Thoracic aorta (tissue), 2 donors: ENCODE measurements at regions not wholly inside any gene's neighbourhood (a gene's known extent, or its start where the extent isn't known, plus 50 kb on each side); places are given as distances from the start of the nearest gene placed in this dataset.

Source experiments
- ATAC-seq: fragments of 150-250 bp; one replicate; pipeline ENCODE4 v1.8.0; 2017; ENCODE audit warnings: low read depth; ENCODE audit not compliant: insufficient number of reproducible peaks, low FRiP score
- DNase-seq: peaks from one replicate; pipeline ENCODE4 v3.0.0-alpha.2; 2020; ENCODE audit warnings: low spot score
- H3K27ac ChIP-seq, 2 donors: fragments of 200-600 bp; sonication (generic); 1 replicate in 1 of 2; 2 replicates in 1 of 2; pipeline ENCODE4 v1.5.1; 2016; ENCODE audit warnings: mild to moderate bottlenecking in 2 of 2, moderate library complexity in 2 of 2
- H3K27me3 ChIP-seq: fragments of 200-600 bp; sonication (generic); replicated peaks from 2 replicates; pipeline ENCODE4 v1.6.0; 2016; ENCODE audit warnings: mild to moderate bottlenecking; ENCODE audit not compliant: insufficient read depth
- H3K36me3 ChIP-seq: fragments of 200-600 bp; sonication (generic); one replicate; pipeline ENCODE4 v1.5.1; 2016
- H3K4me1 ChIP-seq, 2 donors: fragments of 200-600 bp; sonication (generic); 1 replicate in 1 of 2; 2 replicates in 1 of 2; pipeline versions ENCODE4 v1.5.1 to v1.6.0; 2016; ENCODE audit warnings: low read depth in 2 of 2, mild to moderate bottlenecking in 1 of 2; ENCODE audit not compliant: control insufficient read depth in 1 of 2
- H3K4me3 ChIP-seq: fragments of 200-600 bp; sonication (generic); 2 replicates; pipeline ENCODE4 v1.5.1; 2016; ENCODE audit warnings: mild to moderate bottlenecking
- H3K9me3 ChIP-seq: fragments of 200-600 bp; sonication (generic); 2 replicates; pipeline ENCODE4 v1.5.1; 2016
- TF ChIP-seq, protein P1 (sequence below): fragments of 200-600 bp; sonication (generic); IDR thresholded peaks from one replicate; pipeline ENCODE4 v1.5.1; 2019; ENCODE audit warnings: antibody characterized with exemption

- H3K4me1 ChIP-seq, result no peaks in the 10 kb centered on the region
- no peaks in the 10 kb centered on the region for H3K9me3 ChIP-seq
- DNase-seq (no peak), ATAC-seq (no peak)
- H3K27ac ChIP-seq, result no peak overlapping the region
- no peak overlapping the region for H3K4me3 ChIP-seq
- H3K36me3 ChIP-seq, result no peaks in the 10 kb centered on the region
- TF ChIP-seq, protein P1, sequence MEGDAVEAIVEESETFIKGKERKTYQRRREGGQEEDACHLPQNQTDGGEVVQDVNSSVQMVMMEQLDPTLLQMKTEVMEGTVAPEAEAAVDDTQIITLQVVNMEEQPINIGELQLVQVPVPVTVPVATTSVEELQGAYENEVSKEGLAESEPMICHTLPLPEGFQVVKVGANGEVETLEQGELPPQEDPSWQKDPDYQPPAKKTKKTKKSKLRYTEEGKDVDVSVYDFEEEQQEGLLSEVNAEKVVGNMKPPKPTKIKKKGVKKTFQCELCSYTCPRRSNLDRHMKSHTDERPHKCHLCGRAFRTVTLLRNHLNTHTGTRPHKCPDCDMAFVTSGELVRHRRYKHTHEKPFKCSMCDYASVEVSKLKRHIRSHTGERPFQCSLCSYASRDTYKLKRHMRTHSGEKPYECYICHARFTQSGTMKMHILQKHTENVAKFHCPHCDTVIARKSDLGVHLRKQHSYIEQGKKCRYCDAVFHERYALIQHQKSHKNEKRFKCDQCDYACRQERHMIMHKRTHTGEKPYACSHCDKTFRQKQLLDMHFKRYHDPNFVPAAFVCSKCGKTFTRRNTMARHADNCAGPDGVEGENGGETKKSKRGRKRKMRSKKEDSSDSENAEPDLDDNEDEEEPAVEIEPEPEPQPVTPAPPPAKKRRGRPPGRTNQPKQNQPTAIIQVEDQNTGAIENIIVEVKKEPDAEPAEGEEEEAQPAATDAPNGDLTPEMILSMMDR, result no peak
- H3K27me3 ChIP-seq, result no peaks in the 10 kb centered on the region
These were observed 80.1 kb upstream of the DMAC1 start for GRCh38 chr9:7879551-7880245.

- Histone ChIP-seq H3K4me1 (no peaks in the 10 kb centered on the region), H3K9me3 (no peaks in the 10 kb centered on the region), H3K27ac (no peak overlapping the region), H3K4me3 (no peak overlapping the region), H3K36me3 (no peaks in the 10 kb centered on the region), H3K27me3 (no peaks in the 10 kb centered on the region)
- TF ChIP-seq, protein P1, result no peak
- ATAC-seq (no peak), DNase-seq (no peak)
These were observed 72.6 kb upstream of the DMAC1 start for GRCh38 chr9:7871977-7872730.

DNA sequence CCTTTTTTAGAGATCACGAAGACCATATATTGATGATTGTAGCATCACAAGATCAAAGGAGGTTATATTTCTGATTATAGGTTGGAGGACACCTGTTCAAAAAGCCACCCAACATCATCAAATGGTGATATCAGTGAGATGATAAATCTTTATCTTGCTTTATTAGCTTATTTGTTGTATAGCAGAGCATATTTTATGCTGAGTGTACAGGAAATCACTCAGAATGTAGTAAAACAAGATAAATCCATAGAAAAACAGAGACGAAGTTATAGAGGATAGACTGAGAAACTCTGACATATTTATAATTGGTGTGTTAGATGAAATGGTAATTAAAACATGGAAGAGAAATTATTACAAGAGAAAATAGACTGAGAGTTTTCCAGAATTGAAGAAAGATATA is 69.8 kb upstream of the DMAC1 start:
- Histone ChIP-seq H3K9me3 (no peaks in the 10 kb centered on the region), H3K27ac (no peak overlapping the region), H3K4me1 (no peaks in the 10 kb centered on the region), H3K4me3 (no peak overlapping the region), H3K27me3 (no peaks in the 10 kb centered on the region), H3K36me3 (no peaks in the 10 kb centered on the region)
- DNase-seq, result no peak
- TF ChIP-seq, protein P1, result no peak
- no peak for ATAC-seq

GRCh38 chr9:7862170-7862569 is 62.6 kb upstream of the DMAC1 start:
- Histone ChIP-seq H3K4me1 (no peaks in the 10 kb centered on the region), H3K27ac (no peak overlapping the region), H3K9me3 (no peaks in the 10 kb centered on the region), H3K27me3 (no peaks in the 10 kb centered on the region), H3K4me3 (no peak overlapping the region), H3K36me3 (no peaks in the 10 kb centered on the region)
- no peak for ATAC-seq
- DNase-seq, result no peak
- TF ChIP-seq, protein P1, result no peak

DNA sequence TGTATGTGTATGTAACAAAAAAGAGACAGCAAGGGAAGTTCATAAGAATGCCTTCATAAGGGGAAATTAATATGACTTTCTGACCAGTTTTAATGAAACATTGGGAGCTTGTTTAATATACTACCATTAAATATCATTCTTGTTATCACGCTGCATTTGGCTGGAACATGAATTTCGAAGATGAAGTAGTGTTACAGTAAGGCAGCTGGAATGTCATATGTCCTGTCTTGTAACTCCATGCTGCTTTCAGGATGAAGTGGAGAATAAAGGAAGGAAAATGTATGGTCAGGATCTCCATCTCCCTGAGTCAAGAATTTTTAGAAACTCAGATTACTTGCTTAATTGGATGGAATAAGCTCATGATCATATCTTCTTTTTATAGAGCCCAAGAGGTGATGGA is 61.5 kb upstream of the DMAC1 start:
- DNase-seq (no peak), ATAC-seq (no peak)
- Histone ChIP-seq H3K9me3 (no peaks in the 10 kb centered on the region), H3K27ac (no peak overlapping the region), H3K27me3 (no peaks in the 10 kb centered on the region), H3K4me3 (no peak overlapping the region), H3K36me3 (no peaks in the 10 kb centered on the region), H3K4me1 (no peaks in the 10 kb centered on the region)
- TF ChIP-seq, protein P1, result no peak
